B cell (primary cell): ENCODE measurements at regions not wholly inside any gene's neighbourhood (a gene's known extent, or its start where the extent isn't known, plus 50 kb on each side); places are given as distances from the start of the nearest gene placed in this dataset.

ENCODE experiments used
- ATAC-seq: fragments of 200-7000 bp; cut with Tn5 transposase; one replicate; pipeline ENCODE4 v1.10.0; 2021; ENCODE audit warnings: low read depth, mild to moderate bottlenecking, moderate number of reproducible peaks, moderate library complexity
- CTCF ChIA-PET: fragments of 350-600 bp; sonication (Branson Sonifier 250); formaldehyde crosslinking; loops from one replicate; lab custom pipeline; 2021; ENCODE audit warnings: antibody characterized with exemption, inconsistent platforms; lab: Charles Lee
- POLR2A ChIA-PET: fragments of 350-600 bp; sonication (Branson Sonifier 250); formaldehyde crosslinking; loops from one replicate; lab custom pipeline; 2021; ENCODE audit warnings: antibody characterized with exemption; lab: Charles Lee
- DNase-seq: peaks from one replicate; pipeline ENCODE4 v3.0.0; 2013
- H2AFZ ChIP-seq: 2 replicates; pipeline ENCODE4 v1.6.1; 2012; ENCODE audit warnings: mild to moderate bottlenecking, low read depth, low read length; ENCODE audit not compliant: insufficient read depth, poor library complexity, severe bottlenecking
- H3K27ac ChIP-seq, 2 donors: 1 replicate in 1 of 2; 2 replicates in 1 of 2; pipeline ENCODE4 v1.5.1; 2012 to 2013; ENCODE audit warnings: low read length in 2 of 2, mild to moderate bottlenecking in 2 of 2, moderate library complexity in 1 of 2
- H3K27me3 ChIP-seq, 4 experiments: fragments of 200-600 bp in 1 of 4; sonication (generic) in 1 of 4; replicated peaks in 1 of 4; 1 replicate in 2 of 4; 2 replicates in 2 of 4; pipeline versions ENCODE4 v1.6.1 to v1.7.0; 2013 to 2016; ENCODE audit warnings: low read length in 3 of 4, mild to moderate bottlenecking in 2 of 4, mixed read lengths in 1 of 4, moderate library complexity in 1 of 4; ENCODE audit not compliant: insufficient read depth in 4 of 4, control insufficient read depth in 3 of 4; ENCODE audit errors: control extremely low read depth in 1 of 4
- H3K36me3 ChIP-seq, 2 experiments: replicated peaks in 1 of 2; 1 replicate in 1 of 2; 2 replicates in 1 of 2; pipeline versions ENCODE4 v1.6.1 to v1.7.1; 2013; ENCODE audit warnings: low read length in 1 of 2; ENCODE audit not compliant: insufficient read depth in 2 of 2, control insufficient read depth in 1 of 2; ENCODE audit errors: control extremely low read depth in 1 of 2, extremely low read depth in 1 of 2
- H3K4me1 ChIP-seq, 2 donors: fragments of 200-600 bp in 1 of 2; sonication (generic) in 1 of 2; 1 replicate in 1 of 2; 2 replicates in 1 of 2; pipeline versions ENCODE4 v1.5.1 to v1.6.1; 2013 to 2017; ENCODE audit warnings: low read length in 2 of 2; ENCODE audit not compliant: control insufficient read depth in 2 of 2, insufficient read depth in 2 of 2
- H3K4me2 ChIP-seq: replicated peaks from 2 replicates; pipeline ENCODE3; 2012; ENCODE audit warnings: mild to moderate bottlenecking, low read depth, low read length; ENCODE audit not compliant: poor library complexity, severe bottlenecking
- H3K4me3 ChIP-seq, 5 experiments: fragments of 200-600 bp in 1 of 5; sonication (generic) in 1 of 5; 1 replicate in 3 of 5; 2 replicates in 2 of 5; pipeline versions ENCODE4 v1.5.1 to v1.7.0; 2011 to 2016; ENCODE audit warnings: low read length in 4 of 5, mild to moderate bottlenecking in 4 of 5, low read depth in 2 of 5, control low read depth in 1 of 5, moderate library complexity in 1 of 5; ENCODE audit not compliant: insufficient read depth in 1 of 5; ENCODE audit errors: control extremely low read depth in 1 of 5, extremely low read depth in 1 of 5
- H3K79me2 ChIP-seq: fragments of 200-600 bp; sonication (generic); one replicate; pipeline ENCODE4 v1.6.0; 2016; ENCODE audit warnings: low read length; ENCODE audit not compliant: control insufficient read depth, insufficient read depth
- H3K9ac ChIP-seq: fragments of 200-600 bp; sonication (generic); 2 replicates; pipeline ENCODE4 v1.6.1; 2017; ENCODE audit warnings: mild to moderate bottlenecking, low read length, moderate library complexity
- H3K9me3 ChIP-seq, 3 donors: one replicate each; pipeline versions ENCODE4 v1.6.1 to v1.7.1; 2013; ENCODE audit warnings: low read length in 2 of 3; ENCODE audit not compliant: control insufficient read depth in 2 of 3, insufficient read depth in 1 of 3; ENCODE audit errors: control extremely low read depth in 1 of 3
- H4K20me1 ChIP-seq: 2 replicates; pipeline ENCODE4 v1.6.0; 2012; ENCODE audit warnings: mild to moderate bottlenecking, low read length; ENCODE audit not compliant: insufficient read depth, control insufficient read depth, poor library complexity, severe bottlenecking
- H3K27ac Mint-ChIP-seq: one replicate; pipeline ENCODE4 v1.8.0; 2021; ENCODE audit warnings: mixed read lengths
- H3K27me3 Mint-ChIP-seq: one replicate; pipeline ENCODE4 v1.8.0; 2021; ENCODE audit warnings: mixed read lengths
- H3K4me1 Mint-ChIP-seq: one replicate; pipeline ENCODE4 v1.8.0; 2021; ENCODE audit warnings: mixed read lengths
- H3K4me3 Mint-ChIP-seq: one replicate; pipeline ENCODE4 v1.8.0; 2021; ENCODE audit warnings: mixed read lengths
- H3K9me3 Mint-ChIP-seq: one replicate; pipeline ENCODE4 v1.8.0; 2022; ENCODE audit warnings: mixed read lengths; ENCODE audit not compliant: insufficient read depth
- CTCF ChIP-seq: fragments of 200-600 bp; IDR thresholded peaks from one replicate; pipeline ENCODE4 v1.8.0; 2022; ENCODE audit warnings: antibody characterized with exemption, mild to moderate bottlenecking
- EZH2 ChIP-seq: IDR thresholded peaks from 2 replicates; pipeline ENCODE4 v1.6.1; 2012; ENCODE audit warnings: borderline replicate concordance, low read depth, mild to moderate bottlenecking, moderate library complexity, low read length; ENCODE audit not compliant: insufficient read depth, poor library complexity, severe bottlenecking
- WGBS: methylation state at CpG from one replicate; pipeline ENCODE4 v1.1.5; 2013; ENCODE audit warnings: missing lambda C conversion rate; ENCODE audit not compliant: insufficient coverage; 5-methylcytosine and 5-hydroxymethylcytosine counted together
- intact Hi-C: fragments of 100-400 bp; cut with micrococcal nuclease; formaldehyde crosslinking; loops from one replicate; pipeline ENCODE4 v1.10.0; 2022

DNA sequence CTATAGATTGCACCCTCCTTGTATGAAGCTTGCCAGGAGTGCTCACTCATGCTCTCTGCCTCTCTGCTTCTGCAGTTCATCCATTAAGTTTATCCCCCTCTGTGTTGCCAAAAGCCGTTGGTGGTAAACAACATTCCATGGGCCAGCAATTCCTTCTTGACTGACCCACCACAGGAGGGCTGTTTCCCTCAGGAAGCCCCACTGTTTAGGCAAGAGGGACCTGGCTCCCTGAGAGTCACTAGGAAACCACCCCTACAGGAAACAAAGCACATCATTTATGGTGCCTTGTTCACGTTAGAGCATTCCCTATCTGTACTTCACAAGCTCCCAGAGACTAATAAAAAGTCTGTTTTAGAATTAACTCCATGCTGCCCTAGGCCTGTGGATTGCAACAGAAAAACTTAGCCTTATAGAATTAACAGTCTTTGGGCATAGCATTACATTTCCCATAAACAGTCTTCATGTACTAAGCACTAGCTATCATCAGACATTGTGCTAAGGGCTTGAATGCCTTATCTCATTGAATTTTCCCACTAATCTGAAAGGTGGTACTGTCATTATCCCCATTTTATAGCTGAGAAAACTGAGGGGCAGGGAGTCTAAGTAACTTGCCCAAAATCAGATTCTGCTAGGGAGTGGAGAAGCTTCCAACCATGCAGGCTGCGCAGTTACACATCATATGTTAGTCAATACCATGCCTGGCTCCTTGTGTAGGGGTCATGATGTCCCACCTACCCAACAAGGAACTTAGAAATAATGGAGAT, 149.9 kb downstream of the SHQ1 start:
- no peaks in the 10 kb centered on the region for H3K79me2 ChIP-seq
- Mint-ChIP-seq H3K4me3 (no peak overlapping the region), H3K9me3 (no peaks in the 10 kb centered on the region), H3K27me3 (peaks cover 19% of the 10 kb centered on the region), H3K27ac (no peak overlapping the region), H3K4me1 (no peaks in the 10 kb centered on the region)
- 60% methylated on average over 2 of the region's 3 CpGs for WGBS
- no peak overlapping the region for H2AFZ ChIP-seq
- no peaks in the 10 kb centered on the region for H3K9me3 ChIP-seq
- no peaks in the 10 kb centered on the region for H4K20me1 ChIP-seq
- ChIA-PET POLR2A (no interaction called here), CTCF (no interaction called here)
- no peak for DNase-seq
- H3K4me2 ChIP-seq: no peak overlapping the region
- no peaks in the 10 kb centered on the region for H3K4me1 ChIP-seq
- peaks cover 0 to 11% (median 0%) of the 10 kb centered on the region in 4 experiments for H3K27me3 ChIP-seq
- no peaks in the 10 kb centered on the region for H3K36me3 ChIP-seq
- H3K4me3 ChIP-seq: no peak overlapping the region
- H3K27ac ChIP-seq: no peak overlapping the region
- H3K9ac ChIP-seq: no peak overlapping the region
- no peak for ATAC-seq
- TF ChIP-seq EZH2 (no peak), CTCF (no peak)
- intact Hi-C loops: no loop called here

DNA sequence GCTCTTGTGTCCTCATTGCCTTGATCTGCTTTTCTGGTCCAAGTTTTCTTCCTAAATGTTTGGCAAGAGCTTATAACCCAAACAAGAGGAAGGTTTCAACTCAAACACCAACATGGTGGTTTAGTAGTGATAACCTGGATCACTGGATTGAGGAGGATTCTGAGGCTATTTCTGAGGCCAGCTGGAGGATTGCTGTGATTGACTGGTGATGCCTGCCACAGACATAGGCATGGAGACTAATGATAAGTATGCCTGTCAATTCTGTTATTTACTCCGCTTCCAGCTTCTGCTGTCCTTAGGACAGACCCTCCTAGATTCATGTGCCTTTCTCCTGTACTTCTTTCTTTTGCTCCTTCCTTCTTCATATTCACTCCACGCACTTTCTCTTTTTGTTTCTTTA, 150.5 kb downstream of the SHQ1 start:
- intact Hi-C loops: no loop called here
- no peak for DNase-seq
- CTCF ChIA-PET: no interaction called here
- TF ChIP-seq CTCF (no peak), EZH2 (no peak)
- H3K27me3 ChIP-seq: peaks cover 0 to 11% (median 0%) of the 10 kb centered on the region in 4 experiments
- WGBS: 100% methylated on average over 2 of the region's 2 CpGs
- no peaks in the 10 kb centered on the region for H4K20me1 ChIP-seq
- no peak overlapping the region for H3K4me2 ChIP-seq
- Mint-ChIP-seq H3K27ac (no peak overlapping the region), H3K4me3 (no peak overlapping the region), H3K4me1 (no peaks in the 10 kb centered on the region), H3K9me3 (no peaks in the 10 kb centered on the region), H3K27me3 (peaks cover 19% of the 10 kb centered on the region)
- no peak overlapping the region for H2AFZ ChIP-seq
- no peaks in the 10 kb centered on the region for H3K79me2 ChIP-seq
- no peak overlapping the region for H3K27ac ChIP-seq
- H3K4me1 ChIP-seq: no peaks in the 10 kb centered on the region
- POLR2A ChIA-PET: no interaction called here
- H3K9ac ChIP-seq: no peak overlapping the region
- H3K4me3 ChIP-seq: no peak overlapping the region
- H3K36me3 ChIP-seq: no peaks in the 10 kb centered on the region
- H3K9me3 ChIP-seq: no peaks in the 10 kb centered on the region
- ATAC-seq: no peak
